ENCODE measurements at regions not wholly inside any gene's neighbourhood (a gene's known extent, or its start where the extent isn't known, plus 50 kb on each side); places are given as distances from the start of the nearest gene placed in this dataset.

- Histone ChIP-seq H3K27ac (no peak overlapping the region), H3K9me3 (no peaks in the 10 kb centered on the region), H3K4me3 (no peak overlapping the region), H3K4me1 (no peaks in the 10 kb centered on the region), H3K4me2 (no peak overlapping the region)
- TF ChIP-seq CTCF (IDR thresholded peaks at IDR 0.05) (no peak), SREBF2 (IDR thresholded peaks at IDR 0.05) (no peak)
- TF ChIP-seq, protein P1, sequence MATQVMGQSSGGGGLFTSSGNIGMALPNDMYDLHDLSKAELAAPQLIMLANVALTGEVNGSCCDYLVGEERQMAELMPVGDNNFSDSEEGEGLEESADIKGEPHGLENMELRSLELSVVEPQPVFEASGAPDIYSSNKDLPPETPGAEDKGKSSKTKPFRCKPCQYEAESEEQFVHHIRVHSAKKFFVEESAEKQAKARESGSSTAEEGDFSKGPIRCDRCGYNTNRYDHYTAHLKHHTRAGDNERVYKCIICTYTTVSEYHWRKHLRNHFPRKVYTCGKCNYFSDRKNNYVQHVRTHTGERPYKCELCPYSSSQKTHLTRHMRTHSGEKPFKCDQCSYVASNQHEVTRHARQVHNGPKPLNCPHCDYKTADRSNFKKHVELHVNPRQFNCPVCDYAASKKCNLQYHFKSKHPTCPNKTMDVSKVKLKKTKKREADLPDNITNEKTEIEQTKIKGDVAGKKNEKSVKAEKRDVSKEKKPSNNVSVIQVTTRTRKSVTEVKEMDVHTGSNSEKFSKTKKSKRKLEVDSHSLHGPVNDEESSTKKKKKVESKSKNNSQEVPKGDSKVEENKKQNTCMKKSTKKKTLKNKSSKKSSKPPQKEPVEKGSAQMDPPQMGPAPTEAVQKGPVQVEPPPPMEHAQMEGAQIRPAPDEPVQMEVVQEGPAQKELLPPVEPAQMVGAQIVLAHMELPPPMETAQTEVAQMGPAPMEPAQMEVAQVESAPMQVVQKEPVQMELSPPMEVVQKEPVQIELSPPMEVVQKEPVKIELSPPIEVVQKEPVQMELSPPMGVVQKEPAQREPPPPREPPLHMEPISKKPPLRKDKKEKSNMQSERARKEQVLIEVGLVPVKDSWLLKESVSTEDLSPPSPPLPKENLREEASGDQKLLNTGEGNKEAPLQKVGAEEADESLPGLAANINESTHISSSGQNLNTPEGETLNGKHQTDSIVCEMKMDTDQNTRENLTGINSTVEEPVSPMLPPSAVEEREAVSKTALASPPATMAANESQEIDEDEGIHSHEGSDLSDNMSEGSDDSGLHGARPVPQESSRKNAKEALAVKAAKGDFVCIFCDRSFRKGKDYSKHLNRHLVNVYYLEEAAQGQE (IDR thresholded peaks at IDR 0.05) = no peak
- FAIRE-seq = no peak
- 7% methylated on average over 1 of the region's 1 CpG for WGBS (ENCODE audit: missing lambda C conversion rate)
- ChIA-PET CTCF (no interaction called here), POLR2A (no interaction called here)
- DNase-seq (ENCODE audit: low read depth in 1 of 2, low spot score in 1 of 2) = no peak
- ATAC-seq = no peak
These were observed 95.8 kb downstream of the S1PR1 start for GRCh38 chr1:101332633-101333032.

DNA sequence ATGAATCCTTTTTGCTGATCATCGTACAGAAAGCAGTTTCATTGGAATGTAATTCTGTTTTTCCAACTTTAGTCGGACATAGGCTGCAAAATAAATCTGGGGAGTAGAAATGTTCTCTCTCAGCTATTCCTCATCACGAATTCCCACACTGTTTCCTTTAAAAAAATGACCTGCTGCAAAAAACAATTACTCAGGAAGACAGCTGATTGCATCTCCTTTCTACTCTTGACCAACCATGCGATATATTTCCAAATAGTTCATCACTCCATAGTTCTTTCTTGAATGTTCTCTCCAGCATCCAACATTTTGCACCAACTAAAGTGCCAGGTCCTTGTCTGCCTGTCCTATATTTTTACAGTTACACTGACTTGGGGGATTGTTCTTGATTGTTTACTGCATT lies 96.4 kb downstream of the S1PR1 start:
- no peak for DNase-seq (ENCODE audit: low read depth in 1 of 2, low spot score in 1 of 2)
- Histone ChIP-seq H3K9me3 (no peaks in the 10 kb centered on the region), H3K4me2 (no peak overlapping the region), H3K4me3 (no peak overlapping the region), H3K4me1 (no peaks in the 10 kb centered on the region), H3K27ac (no peak overlapping the region)
- WGBS (ENCODE audit: missing lambda C conversion rate) = 9% methylated on average over 4 of the region's 4 CpGs
- POLR2A ChIA-PET = no interaction called here
- no peak for TF ChIP-seq HDAC2 (IDR thresholded peaks at IDR 0.05)
- TF ChIP-seq RAD21 (conservative IDR thresholded peaks at IDR 0.05 in 1 of 2, IDR thresholded peaks at IDR 0.05 in 1 of 2) = no peak
- TF ChIP-seq FOSL2 (IDR thresholded peaks at IDR 0.05) = no peak
- TF ChIP-seq FOSL2 (CRISPR knock-in tag; IDR thresholded peaks at IDR 0.05) = no peak
- TF ChIP-seq, protein P2, sequence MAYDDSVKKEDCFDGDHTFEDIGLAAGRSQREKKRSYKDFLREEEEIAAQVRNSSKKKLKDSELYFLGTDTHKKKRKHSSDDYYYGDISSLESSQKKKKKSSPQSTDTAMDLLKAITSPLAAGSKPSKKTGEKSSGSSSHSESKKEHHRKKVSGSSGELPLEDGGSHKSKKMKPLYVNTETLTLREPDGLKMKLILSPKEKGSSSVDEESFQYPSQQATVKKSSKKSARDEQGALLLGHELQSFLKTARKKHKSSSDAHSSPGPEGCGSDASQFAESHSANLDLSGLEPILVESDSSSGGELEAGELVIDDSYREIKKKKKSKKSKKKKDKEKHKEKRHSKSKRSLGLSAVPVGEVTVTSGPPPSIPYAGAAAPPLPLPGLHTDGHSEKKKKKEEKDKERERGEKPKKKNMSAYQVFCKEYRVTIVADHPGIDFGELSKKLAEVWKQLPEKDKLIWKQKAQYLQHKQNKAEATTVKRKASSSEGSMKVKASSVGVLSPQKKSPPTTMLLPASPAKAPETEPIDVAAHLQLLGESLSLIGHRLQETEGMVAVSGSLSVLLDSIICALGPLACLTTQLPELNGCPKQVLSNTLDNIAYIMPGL (CRISPR knock-in tag; IDR thresholded peaks at IDR 0.05; ENCODE audit: borderline replicate concordance) = no peak
- TF ChIP-seq JUNB (IDR thresholded peaks at IDR 0.05) = no peak
- no peak for TF ChIP-seq ELK1 (IDR thresholded peaks at IDR 0.05; ENCODE audit: low read depth, low read length)
- no peak for TF ChIP-seq CTCF (IDR thresholded peaks at IDR 0.05)
- no peak for TF ChIP-seq JUN (IDR thresholded peaks at IDR 0.05)
- no peak for ATAC-seq
- FAIRE-seq = no peak
- CTCF ChIA-PET = no interaction called here

- H3K4me3 ChIP-seq = no peak overlapping the region
- ChIA-PET POLR2A (no interaction called here), CTCF (no interaction called here)
- no peak for ATAC-seq
- 0% methylated on average over 1 of the region's 1 CpG for WGBS (ENCODE audit: missing lambda C conversion rate)
- H3K4me1 ChIP-seq = no peaks in the 10 kb centered on the region
- H3K4me2 ChIP-seq = no peak overlapping the region
- FAIRE-seq = no peak
- DNase-seq (ENCODE audit: low read depth in 1 of 2, low spot score in 1 of 2) = no peak
- no peaks in the 10 kb centered on the region for H3K9me3 ChIP-seq
- H3K27ac ChIP-seq = no peak overlapping the region
- TF ChIP-seq JUNB (IDR thresholded peaks at IDR 0.05) (no peak), CTCF (IDR thresholded peaks at IDR 0.05) (no peak), E2F6 (IDR thresholded peaks at IDR 0.05; ENCODE audit: borderline replicate concordance, low read depth) (no peak), RCOR1 (IDR thresholded peaks at IDR 0.05; ENCODE audit: low read depth, low read length) (no peak), NPAS2 (CRISPR knock-in tag; IDR thresholded peaks at IDR 0.05; ENCODE audit: borderline replicate concordance) (no peak), HDAC2 (IDR thresholded peaks at IDR 0.05) (no peak), BCL3 (IDR thresholded peaks at IDR 0.05) (no peak), HOXB13 (CRISPR knock-in tag; IDR thresholded peaks at IDR 0.05; ENCODE audit: low read depth) (no peak), ZNF302 (CRISPR knock-in tag; IDR thresholded peaks at IDR 0.05) (no peak)
These were observed 101.1 kb downstream of the S1PR1 start for GRCh38 chr1:101337968-101338367.

Data from A549 (cell line).